ENCODE measurements at regions not wholly inside any gene's neighbourhood (a gene's known extent, or its start where the extent isn't known, plus 50 kb on each side); places are given as distances from the start of the nearest gene placed in this dataset.
"Not testable (repeated sequence)": the region's sequence is repeated elsewhere in the genome, so short reads cannot be mapped to it uniquely, and the experiment has no call there.

GRCh38 chr15:22239806-22240180 is 159.5 kb downstream of the OR4M2 start:
- TF ChIP-seq CTCF (IDR thresholded peaks at IDR 0.05), result no peak
- ATAC-seq (ENCODE audit: low FRiP score), result no peak
- DNase-seq (ENCODE audit: low spot score), result no peak

- ATAC-seq (ENCODE audit: low FRiP score), result no peak
- TF ChIP-seq CTCF (IDR thresholded peaks at IDR 0.05), result no peak
- no peak for DNase-seq (ENCODE audit: low spot score)
These were observed 160.1 kb downstream of the OR4M2 start for GRCh38 chr15:22240403-22240802.

- DNase-seq (ENCODE audit: low spot score) (no peak), ATAC-seq (ENCODE audit: low FRiP score) (no peak)
- TF ChIP-seq CTCF (IDR thresholded peaks at IDR 0.05), result no peak
These were observed 160.7 kb downstream of the OR4M2 start for GRCh38 chr15:22240986-22241385.

GRCh38 chr15:22241451-22241850 is 161.1 kb downstream of the OR4M2 start:
- no peak for TF ChIP-seq CTCF (IDR thresholded peaks at IDR 0.05)
- no peak for ATAC-seq (ENCODE audit: low FRiP score)
- DNase-seq (ENCODE audit: low spot score), result no peak

- DNase-seq (ENCODE audit: low spot score); ATAC-seq (ENCODE audit: low FRiP score): not testable (repeated sequence)
These were observed 162.0 kb downstream of the OR4M2 start for GRCh38 chr15:22242311-22242710.

GRCh38 chr15:22243440-22244130 is 163.3 kb downstream of the OR4M2 start:
- no peak for TF ChIP-seq CTCF (IDR thresholded peaks at IDR 0.05)
- ATAC-seq (ENCODE audit: low FRiP score) (no peak), DNase-seq (ENCODE audit: low spot score) (no peak)

- not testable (repeated sequence) for DNase-seq (ENCODE audit: low spot score); ATAC-seq (ENCODE audit: low FRiP score)
These were observed 169.2 kb downstream of the OR4M2 start for GRCh38 chr15:22249511-22249910.

GRCh38 chr15:22250501-22251290 is 170.4 kb downstream of the OR4M2 start:
- not testable (repeated sequence) for DNase-seq (ENCODE audit: low spot score); ATAC-seq (ENCODE audit: low FRiP score)

Measured in omental fat pad (tissue), 3 donors.